ENCODE measurements at regions not wholly inside any gene's neighbourhood (a gene's known extent, or its start where the extent isn't known, plus 50 kb on each side); places are given as distances from the start of the nearest gene placed in this dataset.

GRCh38 chr4:18297684-18298083, 276.1 kb upstream of the LCORL start:
- no peak for TF ChIP-seq CTCF (IDR thresholded peaks at IDR 0.05; ENCODE audit: insufficient read depth, low read length, poor library complexity, severe bottlenecking)
- no peak for TF ChIP-seq EZH2phosphoT487 (conservative IDR thresholded peaks at IDR 0.05; ENCODE audit: low read length)

Data from SU-DHL-6 (cell line).